GM23338 (cell line): ENCODE measurements at regions not wholly inside any gene's neighbourhood (a gene's known extent, or its start where the extent isn't known, plus 50 kb on each side); places are given as distances from the start of the nearest gene placed in this dataset.

ENCODE experiments used
- EZH2 ChIP-seq: fragments of 200-600 bp; sonication (generic); IDR thresholded peaks from one replicate; pipeline ENCODE4 v1.8.0; 2017; ENCODE audit warnings: antibody characterized with exemption, mild to moderate bottlenecking, low read depth; ENCODE audit not compliant: unreplicated experiment
- EZH2phosphoT487 ChIP-seq: fragments of 200-600 bp; sonication (generic); IDR thresholded peaks from one replicate; pipeline ENCODE4 v1.8.1; 2018; ENCODE audit warnings: antibody characterized with exemption; ENCODE audit not compliant: unreplicated experiment
- JUNB ChIP-seq: IDR thresholded peaks from one replicate; pipeline ENCODE4 v1.6.1; 2016; ENCODE audit warnings: antibody characterized with exemption; ENCODE audit not compliant: unreplicated experiment
- POLR2AphosphoS5 ChIP-seq: IDR thresholded peaks from 2 replicates; pipeline ENCODE4 v1.6.1; 2016; ENCODE audit warnings: antibody characterized with exemption, low read depth
- TF ChIP-seq, protein P1 (sequence below), 2 experiments: fragments of 200-600 bp in 1 of 2; sonication (generic) in 1 of 2; conservative IDR thresholded peaks; 2 replicates each; pipeline versions ENCODE4 v1.5.1 to v1.6.1; 2016 to 2017; ENCODE audit warnings: antibody characterized with exemption in 2 of 2, low read depth in 2 of 2, mild to moderate bottlenecking in 2 of 2, moderate library complexity in 1 of 2
- TF ChIP-seq, protein P2 (sequence below): IDR thresholded peaks from one replicate; pipeline ENCODE4 v1.6.1; 2018; ENCODE audit warnings: antibody characterized with exemption; ENCODE audit not compliant: unreplicated experiment

DNA sequence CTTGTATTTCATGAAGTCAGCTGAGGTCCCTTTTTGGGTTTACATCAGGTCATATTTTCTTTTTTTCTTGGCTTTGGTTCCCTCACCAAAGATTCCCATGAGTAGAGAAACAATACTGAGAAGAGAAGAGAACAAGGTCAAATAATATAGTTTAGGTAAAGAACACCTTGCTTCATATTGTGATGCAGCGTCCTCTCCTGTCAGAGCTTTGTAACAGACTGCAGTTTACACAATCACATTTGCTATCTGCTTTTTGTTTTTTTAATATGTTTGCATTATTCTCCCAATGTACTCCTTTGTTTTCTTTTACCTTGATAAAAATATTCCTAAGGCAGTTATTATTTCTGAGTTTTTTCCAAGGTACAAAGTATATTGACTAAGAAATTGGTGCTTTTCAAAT is 283.2 kb downstream of the SHOX2 start:
- TF ChIP-seq, protein P1, sequence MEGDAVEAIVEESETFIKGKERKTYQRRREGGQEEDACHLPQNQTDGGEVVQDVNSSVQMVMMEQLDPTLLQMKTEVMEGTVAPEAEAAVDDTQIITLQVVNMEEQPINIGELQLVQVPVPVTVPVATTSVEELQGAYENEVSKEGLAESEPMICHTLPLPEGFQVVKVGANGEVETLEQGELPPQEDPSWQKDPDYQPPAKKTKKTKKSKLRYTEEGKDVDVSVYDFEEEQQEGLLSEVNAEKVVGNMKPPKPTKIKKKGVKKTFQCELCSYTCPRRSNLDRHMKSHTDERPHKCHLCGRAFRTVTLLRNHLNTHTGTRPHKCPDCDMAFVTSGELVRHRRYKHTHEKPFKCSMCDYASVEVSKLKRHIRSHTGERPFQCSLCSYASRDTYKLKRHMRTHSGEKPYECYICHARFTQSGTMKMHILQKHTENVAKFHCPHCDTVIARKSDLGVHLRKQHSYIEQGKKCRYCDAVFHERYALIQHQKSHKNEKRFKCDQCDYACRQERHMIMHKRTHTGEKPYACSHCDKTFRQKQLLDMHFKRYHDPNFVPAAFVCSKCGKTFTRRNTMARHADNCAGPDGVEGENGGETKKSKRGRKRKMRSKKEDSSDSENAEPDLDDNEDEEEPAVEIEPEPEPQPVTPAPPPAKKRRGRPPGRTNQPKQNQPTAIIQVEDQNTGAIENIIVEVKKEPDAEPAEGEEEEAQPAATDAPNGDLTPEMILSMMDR (conservative IDR thresholded peaks at IDR 0.05; ENCODE audit: low read depth in 2 of 2), result peak; percentile 43 to 62
- TF ChIP-seq EZH2 (no peak), EZH2phosphoT487 (no peak), POLR2AphosphoS5 (no peak), JUNB (no peak)
- TF ChIP-seq, protein P2, sequence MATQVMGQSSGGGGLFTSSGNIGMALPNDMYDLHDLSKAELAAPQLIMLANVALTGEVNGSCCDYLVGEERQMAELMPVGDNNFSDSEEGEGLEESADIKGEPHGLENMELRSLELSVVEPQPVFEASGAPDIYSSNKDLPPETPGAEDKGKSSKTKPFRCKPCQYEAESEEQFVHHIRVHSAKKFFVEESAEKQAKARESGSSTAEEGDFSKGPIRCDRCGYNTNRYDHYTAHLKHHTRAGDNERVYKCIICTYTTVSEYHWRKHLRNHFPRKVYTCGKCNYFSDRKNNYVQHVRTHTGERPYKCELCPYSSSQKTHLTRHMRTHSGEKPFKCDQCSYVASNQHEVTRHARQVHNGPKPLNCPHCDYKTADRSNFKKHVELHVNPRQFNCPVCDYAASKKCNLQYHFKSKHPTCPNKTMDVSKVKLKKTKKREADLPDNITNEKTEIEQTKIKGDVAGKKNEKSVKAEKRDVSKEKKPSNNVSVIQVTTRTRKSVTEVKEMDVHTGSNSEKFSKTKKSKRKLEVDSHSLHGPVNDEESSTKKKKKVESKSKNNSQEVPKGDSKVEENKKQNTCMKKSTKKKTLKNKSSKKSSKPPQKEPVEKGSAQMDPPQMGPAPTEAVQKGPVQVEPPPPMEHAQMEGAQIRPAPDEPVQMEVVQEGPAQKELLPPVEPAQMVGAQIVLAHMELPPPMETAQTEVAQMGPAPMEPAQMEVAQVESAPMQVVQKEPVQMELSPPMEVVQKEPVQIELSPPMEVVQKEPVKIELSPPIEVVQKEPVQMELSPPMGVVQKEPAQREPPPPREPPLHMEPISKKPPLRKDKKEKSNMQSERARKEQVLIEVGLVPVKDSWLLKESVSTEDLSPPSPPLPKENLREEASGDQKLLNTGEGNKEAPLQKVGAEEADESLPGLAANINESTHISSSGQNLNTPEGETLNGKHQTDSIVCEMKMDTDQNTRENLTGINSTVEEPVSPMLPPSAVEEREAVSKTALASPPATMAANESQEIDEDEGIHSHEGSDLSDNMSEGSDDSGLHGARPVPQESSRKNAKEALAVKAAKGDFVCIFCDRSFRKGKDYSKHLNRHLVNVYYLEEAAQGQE, result no peak
